DMS 273 (cell line): ENCODE measurements at regions not wholly inside any gene's neighbourhood (a gene's known extent, or its start where the extent isn't known, plus 50 kb on each side); places are given as distances from the start of the nearest gene placed in this dataset.
"Not testable (repeated sequence)": the region's sequence is repeated elsewhere in the genome, so short reads cannot be mapped to it uniquely, and the experiment has no call there.

ENCODE experiments used
- DNase-seq: peaks from one replicate; lab custom pipeline; 2025; ENCODE audit not compliant: unreplicated experiment; lab: John Stamatoyannopoulos, UW

DNA sequence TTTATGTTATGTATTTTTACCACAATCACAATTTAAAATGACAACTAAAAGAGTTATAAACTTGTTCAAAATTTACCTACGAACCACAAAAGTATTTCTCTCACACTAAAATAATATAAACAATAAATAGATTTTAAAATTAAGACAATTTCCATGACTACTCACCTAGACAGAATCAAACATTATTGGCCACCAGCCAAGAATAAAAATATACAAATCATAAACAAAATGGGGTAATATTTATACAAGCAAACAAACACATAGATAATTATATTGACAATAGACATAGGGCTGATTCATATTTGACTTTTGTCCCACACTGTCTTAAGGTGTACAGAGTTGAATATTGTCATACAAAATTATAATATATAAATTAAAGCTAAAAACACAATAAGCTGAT is 119.6 kb upstream of the ZNF92 start:
- no peak for DNase-seq

DNA sequence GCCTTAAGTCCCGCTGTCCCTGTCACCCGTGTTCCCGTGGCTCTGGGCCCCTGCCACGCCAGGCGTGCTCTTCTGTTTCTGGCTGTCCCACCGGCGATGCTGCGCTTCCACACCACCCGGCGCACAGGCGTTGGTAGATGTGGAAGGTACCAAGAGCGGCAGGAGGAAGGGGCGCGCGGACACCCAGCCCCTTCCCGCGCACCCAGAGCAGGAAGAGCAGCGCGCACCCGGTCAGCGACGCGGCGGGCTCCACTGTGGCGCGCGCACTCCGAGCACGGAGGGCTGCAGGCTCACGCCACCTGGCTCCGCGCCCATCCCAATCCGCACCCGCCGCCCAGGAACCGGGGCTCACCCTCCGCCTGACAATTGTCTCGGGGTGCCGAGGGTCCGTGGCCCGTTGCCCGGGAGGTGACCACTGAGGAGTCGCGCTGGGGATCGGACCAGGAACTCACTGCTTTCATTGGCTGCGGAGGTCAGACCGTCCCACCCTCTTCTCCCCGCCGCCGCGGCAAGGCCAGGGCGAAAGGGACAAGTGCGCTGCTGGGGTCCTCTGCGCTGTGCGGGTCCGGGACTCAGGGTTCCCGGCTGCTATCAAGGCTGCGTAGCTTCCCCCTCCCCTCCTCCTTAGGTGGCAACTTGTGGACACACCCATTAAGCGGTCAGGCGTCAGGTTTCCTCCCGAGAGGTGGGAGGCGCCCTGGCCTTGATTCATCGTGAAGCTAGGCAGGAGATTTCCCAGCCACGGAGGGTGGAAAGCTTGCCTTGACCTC is 121.6 kb upstream of the ZNF92 start:
- DNase-seq: peak; percentile 94

DNA sequence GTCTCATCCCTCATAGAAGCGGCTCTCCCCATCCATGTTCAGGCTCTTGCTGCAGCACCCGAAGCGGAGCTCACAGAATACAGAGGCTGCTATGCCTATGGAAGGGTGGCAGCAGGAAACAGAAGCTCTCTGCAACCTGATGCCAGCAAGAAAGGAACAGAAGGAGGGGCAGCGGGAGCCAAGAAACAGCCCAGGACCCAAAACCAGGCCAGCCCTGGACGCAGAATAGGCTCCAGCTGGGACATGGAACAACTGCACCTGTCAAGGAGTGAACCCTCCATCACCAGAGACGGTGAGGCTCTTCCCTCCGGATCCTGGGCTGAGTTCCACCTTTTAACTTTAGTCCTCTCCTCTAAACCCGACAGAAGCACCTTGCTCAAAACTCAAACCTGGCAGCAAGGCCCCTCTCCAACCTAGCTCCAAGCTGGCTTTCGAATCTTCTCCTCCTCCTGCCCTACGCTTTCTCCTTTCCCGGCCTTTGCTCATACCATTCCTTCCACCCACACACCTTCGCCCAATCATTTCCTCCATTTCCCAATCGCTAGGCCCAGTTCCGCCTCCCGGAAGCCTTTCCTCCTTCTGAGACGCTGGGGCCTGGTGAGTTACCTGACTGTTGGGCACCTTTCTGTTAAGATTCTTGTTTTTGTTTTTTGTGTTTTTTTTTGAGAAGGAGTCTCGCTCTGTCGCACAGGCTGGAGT is 122.8 kb upstream of the ZNF92 start:
- DNase-seq: peak; percentile 82

DNA sequence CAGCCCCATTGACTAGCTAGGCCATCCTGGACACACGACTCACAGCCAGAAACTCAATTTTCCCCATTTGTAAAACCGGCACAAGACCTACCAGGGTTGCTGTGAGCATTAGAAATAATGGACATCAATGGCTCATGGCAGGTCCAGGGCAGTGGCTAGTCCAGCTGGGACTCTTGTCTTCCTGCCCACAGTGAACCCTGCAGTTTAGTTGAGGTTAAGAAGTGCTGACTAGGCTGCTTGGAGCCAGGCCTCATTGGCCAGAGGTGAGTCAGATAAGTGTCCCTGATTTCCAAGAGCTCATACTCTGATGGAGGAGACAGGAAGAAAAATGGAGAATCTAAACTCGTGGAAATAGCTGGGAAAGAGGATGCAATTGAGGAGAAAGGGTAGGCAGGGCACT is 123.4 kb upstream of the ZNF92 start:
- no peak for DNase-seq

DNA sequence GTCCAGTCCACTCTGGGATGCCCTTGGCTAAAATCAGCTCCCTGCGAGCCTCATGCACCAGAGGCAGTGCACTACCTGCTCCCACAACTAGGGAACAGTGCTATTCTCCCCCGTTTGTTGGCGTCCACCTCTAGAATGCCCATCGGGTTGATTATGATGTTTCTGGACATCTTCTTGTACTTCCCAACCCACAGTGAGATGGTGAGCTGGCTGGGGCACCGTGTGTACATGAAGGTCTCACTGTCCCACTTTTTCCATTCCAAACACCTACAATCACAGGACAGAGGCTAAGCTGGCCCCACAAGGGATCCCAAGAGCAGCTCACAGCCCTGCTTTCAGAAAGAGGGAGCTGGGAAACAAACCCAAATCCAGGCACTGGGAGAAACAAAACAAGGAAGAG is 126.2 kb upstream of the ZNF92 start:
- no peak for DNase-seq

DNA sequence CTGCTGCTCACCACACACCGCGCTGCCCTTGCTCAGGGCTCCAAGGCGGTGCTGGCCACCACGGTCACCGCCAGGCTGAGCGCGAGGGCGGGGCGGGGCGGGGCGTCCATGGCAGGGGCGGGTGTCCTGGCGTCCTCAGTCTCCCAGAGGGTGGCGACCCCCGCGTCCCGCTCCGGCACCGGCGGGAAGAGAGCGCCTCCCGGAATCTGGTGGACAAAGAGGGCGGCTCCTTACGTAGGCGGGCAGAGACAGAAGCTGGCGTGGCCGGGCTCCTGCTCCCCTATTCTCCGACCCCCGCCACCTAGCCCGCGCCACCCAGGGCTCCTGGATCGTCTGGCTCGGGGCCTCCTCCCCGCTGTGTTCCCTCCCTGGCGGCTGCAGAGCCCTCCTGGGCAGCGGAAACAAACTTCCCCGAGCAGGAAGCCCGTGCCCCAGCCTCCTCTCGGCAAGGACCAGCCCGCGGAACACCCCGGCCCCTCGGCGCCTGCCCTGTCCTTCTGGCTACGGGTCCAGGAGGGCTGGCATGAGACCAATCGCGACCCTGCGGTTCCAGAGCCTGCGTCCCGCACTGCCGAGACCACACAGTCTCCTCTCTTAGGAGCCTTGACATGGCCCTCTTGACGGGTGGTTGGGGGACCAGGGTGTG is 133.8 kb upstream of the ZNF92 start:
- peak; percentile 79 for DNase-seq

DNA sequence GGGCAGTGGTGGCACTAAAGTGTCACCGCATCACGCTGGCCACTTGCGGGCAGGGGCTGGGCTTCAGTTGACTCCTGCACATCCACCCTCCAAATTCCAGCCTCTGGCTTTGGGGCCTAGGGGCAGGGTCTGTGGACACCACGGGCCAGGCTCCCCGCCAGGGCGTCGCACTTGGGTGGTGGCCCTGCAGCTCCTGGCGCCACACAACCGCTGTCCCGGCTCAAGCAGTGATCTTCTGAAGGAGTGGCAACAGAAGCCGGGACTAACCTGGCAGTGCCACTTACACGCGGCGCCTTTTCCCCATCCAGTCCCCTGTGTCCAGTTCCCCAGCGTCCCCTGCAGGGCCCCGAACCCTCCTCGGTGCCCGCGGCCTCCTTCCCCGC is 134.3 kb upstream of the ZNF92 start:
- no peak for DNase-seq

DNA sequence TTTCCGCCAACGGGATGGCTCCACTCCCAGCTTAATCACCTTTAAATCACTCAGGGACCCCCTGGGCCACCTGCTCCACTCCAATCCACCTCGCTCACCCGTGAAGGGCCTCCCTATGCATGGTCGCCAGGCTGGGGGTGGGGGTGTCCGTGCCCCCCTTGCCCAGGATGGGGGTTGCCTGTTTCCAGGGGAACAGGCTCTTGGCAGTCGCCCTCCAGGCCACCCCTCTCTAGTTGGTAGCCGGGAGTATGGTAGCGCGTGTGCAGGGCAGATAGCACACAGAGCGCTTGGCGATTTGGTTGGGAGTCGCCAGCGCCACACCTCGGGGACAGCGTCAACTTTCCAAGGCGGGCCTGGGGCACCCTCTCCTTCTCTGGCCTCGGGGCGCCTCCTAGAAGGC is 134.9 kb upstream of the ZNF92 start:
- no peak for DNase-seq

DNA sequence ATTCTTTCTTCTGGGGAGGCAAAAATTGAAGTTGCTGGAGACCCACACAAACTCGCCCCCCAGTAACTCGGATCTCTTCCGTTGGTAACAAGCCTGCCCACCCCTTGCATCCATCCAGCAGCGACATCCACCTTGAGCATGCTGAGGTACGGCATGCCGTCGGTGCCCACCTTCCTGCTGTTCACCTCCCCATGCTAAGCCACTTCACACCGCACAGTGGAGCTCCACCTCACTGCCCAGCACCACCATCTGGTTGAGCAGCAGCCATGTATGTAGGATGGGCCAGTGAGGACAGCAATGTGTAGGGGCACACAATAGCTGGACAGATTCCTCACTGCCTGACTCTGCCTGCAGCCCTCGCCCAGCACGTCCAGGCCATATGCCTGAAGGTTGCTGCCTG is 138.1 kb upstream of the ZNF92 start:
- DNase-seq: no peak

DNA sequence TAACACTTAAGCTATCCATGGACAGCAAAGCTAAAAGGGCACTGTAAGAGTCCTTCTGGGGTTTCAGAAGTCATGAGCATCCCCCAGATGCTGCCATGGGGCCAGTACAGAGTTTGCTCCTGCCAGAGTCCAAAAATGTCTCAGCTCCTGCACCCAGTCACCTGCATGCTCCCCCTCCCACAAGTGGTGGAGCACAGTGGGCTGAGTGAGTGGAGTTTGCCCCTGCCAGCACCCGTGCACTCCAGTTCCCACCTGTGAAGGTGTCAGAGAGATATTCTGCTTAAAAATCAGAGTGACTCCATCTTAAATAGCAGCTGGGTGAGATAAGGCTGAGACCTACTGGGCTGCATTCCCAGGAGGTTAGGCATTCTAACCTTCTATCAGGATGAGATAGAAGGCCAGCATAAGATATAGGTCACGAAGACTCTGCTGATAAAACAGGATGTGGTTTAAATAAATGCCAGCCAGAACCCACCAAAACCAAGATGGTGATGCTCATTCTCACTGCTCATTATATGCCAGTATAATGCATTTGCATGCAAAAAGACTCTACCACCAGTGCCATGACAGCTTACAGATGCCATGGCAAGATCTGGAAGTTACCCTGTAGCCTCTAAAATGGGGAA is 140.1 kb upstream of the ZNF92 start:
- DNase-seq: no peak

DNA sequence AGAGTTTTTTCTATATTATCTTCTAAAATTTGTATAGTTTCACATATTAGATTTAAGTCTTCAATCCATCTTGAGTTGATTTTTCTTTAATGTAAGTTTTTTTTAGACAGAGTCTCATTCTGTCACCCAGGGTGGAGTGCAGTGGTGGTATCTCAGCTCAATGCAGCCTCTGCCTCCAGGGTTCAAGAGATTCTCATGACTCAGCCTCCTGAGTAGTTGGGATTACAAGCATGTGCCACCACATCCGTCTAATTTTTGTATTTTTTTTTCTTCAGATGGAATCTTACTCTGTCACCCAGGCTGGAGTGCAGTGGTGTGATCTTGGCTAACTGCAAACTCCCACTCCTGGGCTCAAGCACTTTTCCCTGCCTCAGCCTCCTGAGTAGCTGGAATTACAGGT is 143.4 kb upstream of the ZNF92 start:
- DNase-seq: no peak

DNA sequence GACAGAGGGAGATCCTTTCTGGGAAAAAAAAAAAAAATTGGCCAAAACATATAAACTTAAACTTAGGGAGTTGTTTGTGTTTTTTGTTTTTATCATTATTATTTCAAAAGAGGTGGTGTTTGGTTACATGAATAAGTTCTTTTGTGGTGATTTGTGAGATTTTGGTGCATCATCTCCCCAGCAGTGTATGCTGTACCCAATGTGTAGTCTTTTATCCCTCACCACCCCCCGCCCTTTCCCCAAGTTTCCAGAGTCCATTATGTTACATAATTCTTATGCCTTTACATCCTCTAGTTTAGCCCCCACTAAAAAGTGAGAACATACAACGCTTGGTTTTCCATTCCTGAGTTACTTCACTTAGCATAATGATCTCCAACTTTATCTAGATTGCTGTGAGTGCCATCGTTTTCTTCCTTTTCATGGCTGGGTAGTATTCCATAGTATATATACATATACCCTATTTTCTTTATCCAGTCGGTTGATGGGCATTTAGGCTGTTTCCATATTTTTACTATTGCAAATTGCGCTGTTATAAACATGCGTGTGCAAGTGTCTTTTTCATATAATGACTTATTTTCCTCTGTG is 148.1 kb upstream of the ZNF92 start:
- DNase-seq: no peak

DNA sequence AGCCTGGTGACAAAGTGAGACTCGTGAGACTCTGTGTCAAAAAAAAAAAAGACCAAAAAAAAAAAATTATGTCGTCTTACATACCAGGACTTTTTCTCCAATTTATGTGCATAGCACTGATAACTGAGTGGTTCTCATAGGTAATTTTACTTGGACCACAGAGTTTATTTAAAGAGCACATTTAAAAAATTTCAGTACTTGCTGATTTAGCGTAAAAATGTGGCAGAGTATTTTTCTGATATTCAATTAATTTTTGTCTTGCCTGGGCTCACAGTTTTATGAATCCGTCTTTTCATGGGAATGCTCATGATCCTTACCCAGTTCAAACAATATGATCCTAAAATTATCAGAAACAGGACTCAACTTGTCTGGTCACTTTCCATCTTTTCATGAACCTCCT is 151.0 kb upstream of the ZNF92 start:
- no peak for DNase-seq

DNA sequence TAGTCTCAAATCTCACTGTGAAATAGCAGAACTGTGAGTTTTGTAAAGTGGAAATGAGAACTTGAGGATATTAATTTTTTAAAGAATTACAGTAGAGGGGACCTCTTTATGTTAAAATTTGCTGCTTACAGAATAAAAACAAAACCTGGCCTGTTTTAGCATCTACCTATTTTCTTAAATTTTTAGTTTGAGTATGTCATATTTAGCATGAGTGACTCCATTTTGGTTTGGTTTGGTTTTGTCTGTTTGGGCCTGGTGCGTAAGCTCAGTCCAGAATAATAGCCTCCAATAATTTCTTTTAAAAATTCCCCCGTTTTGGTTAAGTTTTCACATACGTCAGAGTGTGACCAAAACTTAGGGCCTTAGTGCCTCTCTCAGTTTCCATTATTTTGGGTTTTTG is 152.0 kb upstream of the ZNF92 start:
- no peak for DNase-seq

DNA sequence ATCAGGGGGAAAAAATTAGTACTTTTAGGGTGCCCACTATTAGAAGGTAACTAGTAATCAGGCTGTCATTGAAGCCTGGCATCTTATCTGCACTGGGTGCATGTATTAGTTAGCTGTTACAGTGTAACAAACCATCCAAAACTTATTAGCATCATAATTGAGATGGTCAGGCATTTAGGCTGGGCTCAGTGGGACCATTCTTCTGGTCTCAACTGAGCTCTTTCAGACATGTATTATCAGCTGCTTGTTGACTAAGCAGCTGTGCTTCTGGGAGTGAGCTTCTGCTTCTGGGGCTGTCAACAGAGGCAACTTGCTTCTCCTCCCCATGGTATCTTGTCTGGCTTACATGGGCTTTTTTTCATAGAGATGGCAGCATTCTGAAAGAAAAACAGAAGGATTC is 154.0 kb upstream of the ZNF92 start:
- DNase-seq: no peak

DNA sequence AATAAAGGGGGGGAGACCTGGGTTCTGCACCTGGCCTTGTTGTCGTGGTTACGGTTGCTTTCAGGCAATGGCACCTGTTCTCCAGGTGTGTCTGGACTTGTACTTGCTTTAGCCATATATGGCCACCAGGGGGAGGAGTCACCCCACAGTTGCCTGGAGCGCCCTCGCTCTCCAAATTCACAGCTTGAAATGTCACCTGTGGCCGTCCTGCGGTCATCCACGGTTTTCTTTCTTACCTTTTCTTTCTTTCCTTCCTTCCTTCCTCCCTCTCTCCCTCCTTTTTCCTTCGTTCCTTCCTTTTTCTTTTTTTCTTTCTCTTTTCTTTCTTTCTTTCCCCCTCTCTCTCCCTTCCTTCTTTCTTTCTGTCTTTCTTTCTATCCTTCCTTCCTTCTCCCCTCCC is 157.2 kb upstream of the ZNF92 start:
- DNase-seq: peak; percentile 83

DNA sequence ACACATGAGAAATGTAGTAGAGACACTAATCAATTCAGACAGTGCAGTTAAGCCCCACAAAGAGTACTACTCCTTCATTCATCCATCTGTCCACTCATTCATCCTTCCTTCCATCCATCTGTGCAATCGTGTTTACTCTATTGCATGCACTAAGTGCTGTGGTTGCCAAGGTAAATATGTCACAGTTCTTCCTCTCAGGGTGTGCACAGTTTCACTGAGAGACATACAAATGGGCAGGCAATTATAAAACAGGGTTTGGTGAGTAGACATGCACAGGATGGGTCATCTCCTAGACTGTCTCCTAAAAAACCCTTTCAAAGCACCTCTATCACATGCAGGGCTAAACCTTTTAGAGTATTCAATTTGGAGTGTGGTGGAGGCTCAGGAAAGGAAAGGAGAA is 160.4 kb upstream of the ZNF92 start:
- not testable (repeated sequence) for DNase-seq

DNA sequence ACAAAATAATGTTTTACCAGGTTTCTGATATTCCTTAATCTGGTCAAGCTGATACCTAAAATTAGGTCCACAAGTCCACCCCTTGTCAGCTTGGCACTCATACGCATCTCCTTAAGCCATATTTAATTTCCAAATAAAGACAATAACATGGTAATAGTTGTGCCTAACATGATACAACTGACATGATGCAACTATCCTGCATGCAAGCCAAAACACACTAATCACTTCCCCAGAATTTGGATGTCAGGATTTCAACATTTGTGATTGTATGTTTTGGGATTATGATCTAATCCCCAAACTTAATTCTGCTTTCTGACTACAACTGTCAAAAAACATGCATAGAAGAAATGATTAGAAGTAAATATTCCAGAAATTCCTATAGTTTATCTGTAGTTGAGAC is 174.4 kb upstream of the ZNF92 start:
- not testable (repeated sequence) for DNase-seq

DNA sequence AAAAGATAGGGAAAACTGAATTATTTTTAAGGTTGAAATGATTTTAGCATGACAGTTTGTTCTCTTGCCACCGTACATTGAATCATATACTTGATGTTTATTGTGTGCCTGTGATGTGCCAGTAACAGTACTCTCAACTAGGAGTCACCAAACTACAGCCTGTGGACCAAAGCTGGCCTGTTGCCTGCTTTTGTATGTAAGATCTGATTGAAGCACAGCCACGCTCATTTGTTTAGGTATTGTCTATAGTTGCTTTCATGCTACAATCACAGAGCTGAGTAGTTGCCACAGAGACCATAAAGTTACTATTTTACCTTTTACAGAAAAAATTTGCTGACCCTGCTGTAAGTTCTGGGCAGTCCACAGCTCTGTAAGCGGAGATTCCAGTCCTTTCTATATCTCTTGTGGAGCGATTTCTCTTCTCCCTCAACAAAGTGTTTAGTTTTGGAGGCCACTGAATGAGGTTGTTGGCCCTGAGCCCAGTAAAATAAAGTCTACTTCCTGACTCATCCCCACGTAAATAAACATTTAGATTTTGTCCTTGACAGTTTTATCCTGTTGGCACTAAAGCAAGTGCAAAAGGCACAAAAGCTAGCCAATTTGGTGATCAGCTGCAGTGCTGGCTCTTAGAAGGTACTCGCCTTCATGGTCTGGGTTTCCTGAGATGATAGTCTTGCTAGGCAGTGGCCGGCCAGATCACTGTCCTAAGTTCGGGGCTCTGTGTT is 180.2 kb upstream of the ZNF92 start:
- not testable (repeated sequence) for DNase-seq

DNA sequence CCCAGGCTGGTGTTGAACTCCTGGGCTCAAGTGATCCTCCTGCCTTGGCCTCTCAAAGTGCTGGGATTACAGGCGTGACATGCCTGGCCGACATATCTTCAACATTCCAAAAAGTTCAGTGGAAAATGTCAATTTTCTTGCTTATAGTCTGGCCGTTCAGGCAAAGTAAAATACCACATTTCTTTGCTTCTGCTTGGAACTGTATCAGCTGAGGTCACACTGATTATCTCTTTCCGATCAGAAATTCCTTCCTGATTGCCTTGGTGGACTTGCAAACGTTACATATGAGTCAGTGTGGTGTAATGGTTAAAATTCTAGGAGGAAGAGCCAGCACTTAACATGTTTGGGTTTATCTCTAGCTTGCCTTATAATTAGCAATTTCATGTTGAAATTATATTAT is 170.6 kb upstream of the ERV3-1 start:
- not testable (repeated sequence) for DNase-seq

DNA sequence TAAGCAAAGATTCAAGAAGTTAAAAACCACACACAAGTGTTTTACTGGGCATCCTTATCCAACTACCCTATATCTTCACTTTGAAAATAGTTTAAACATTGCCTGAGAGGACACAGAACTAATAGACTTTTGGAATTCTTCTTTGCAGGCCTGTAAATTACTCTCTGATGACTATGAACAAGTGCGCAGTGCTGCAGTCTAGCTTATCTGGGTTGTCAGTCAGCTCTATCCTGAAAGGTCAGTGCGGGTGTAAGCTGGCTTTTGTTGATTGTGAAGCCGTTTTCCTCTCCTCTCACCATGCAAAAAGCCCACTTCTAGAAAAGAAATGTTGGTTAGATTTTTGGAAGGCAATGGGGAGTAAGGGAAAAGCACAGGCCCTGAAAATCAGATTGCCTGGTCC is 143.6 kb upstream of the ERV3-1 start:
- not testable (repeated sequence) for DNase-seq
